A549 (cell line): ENCODE measurements at regions not wholly inside any gene's neighbourhood (a gene's known extent, or its start where the extent isn't known, plus 50 kb on each side); places are given as distances from the start of the nearest gene placed in this dataset.

Experiments
- ATAC-seq, 2 experiments: fragments of 200-7000 bp in 1 of 2; fragments of >200 bp in 1 of 2; cut with Nextera tagmentation in 1 of 2; cut with Tn5 transposase in 1 of 2; 3 replicates each; pipeline versions ENCODE4 v1.8.0 to v1.9.1; 2018 to 2020; ENCODE audit warnings: mild to moderate bottlenecking in 1 of 2, moderate library complexity in 1 of 2
- CTCF ChIA-PET: fragments of 300-600 bp; sonication (Branson Sonifier 250); formaldehyde crosslinking; extraction: SDS; loops from one replicate; lab custom pipeline; 2021; ENCODE audit warnings: antibody characterized with exemption, inconsistent platforms; lab: Yijun Ruan, JAX
- POLR2A ChIA-PET: fragments of 350-600 bp; formaldehyde crosslinking; extraction: SDS; loops from one replicate; lab custom pipeline; 2021; ENCODE audit warnings: antibody characterized with exemption, inconsistent platforms; lab: Yijun Ruan, JAX
- DNase-seq, 2 experiments: peaks; one replicate each; pipeline versions ENCODE4 v3.0.0 to v3.0.0-alpha.2; 2011 to 2016; ENCODE audit warnings: low read depth in 1 of 2, low spot score in 1 of 2
- FAIRE-seq: peaks from 2 replicates; lab custom pipeline; 2011; peaks lifted over from hg19 to GRCh38; lab: Jason Lieb, UNC
- H3K27ac ChIP-seq, 2 experiments: fragments of >200 bp; sonication (Bioruptor Twin); formaldehyde crosslinking; 3 replicates each; pipeline ENCODE4 v1.5.1; 2016 to 2017
- H3K4me1 ChIP-seq: fragments of >200 bp; sonication (Bioruptor Twin); formaldehyde crosslinking; 3 replicates; pipeline ENCODE4 v1.6.1; 2016
- H3K4me2 ChIP-seq: fragments of >200 bp; sonication (Bioruptor Twin); formaldehyde crosslinking; 3 replicates; pipeline ENCODE4 v1.6.1; 2016
- H3K4me3 ChIP-seq: fragments of >200 bp; sonication (Bioruptor Twin); formaldehyde crosslinking; 3 replicates; pipeline ENCODE4 v1.5.1; 2016
- H3K9me3 ChIP-seq: fragments of >200 bp; sonication (Bioruptor Twin); formaldehyde crosslinking; 3 replicates; pipeline ENCODE4 v1.6.1; 2016
- BCL3 ChIP-seq: fragments of >200 bp; sonication (Bioruptor Twin); formaldehyde crosslinking; IDR thresholded peaks from 3 replicates; pipeline ENCODE4 v1.6.1; 2016
- CBX8 ChIP-seq: fragments of 200-600 bp; sonication (generic); IDR thresholded peaks from 2 replicates; pipeline ENCODE4 v1.6.1; 2016
- CEBPB ChIP-seq, 2 experiments: fragments of >200 bp in 1 of 2; sonication (Bioruptor Twin) in 1 of 2; formaldehyde crosslinking in 1 of 2; IDR thresholded peaks; 2 replicates each; pipeline ENCODE4 v1.6.1; 2012 to 2016
- CHD4 ChIP-seq: fragments of 200-600 bp; sonication (generic); IDR thresholded peaks from 2 replicates; pipeline ENCODE4 v1.6.1; 2016; ENCODE audit warnings: antibody characterized with exemption, mild to moderate bottlenecking, borderline replicate concordance
- CTCF ChIP-seq: fragments of >200 bp; sonication (Bioruptor Twin); formaldehyde crosslinking; IDR thresholded peaks from 3 replicates; pipeline ENCODE4 v1.5.1; 2016
- EHMT2 ChIP-seq: fragments of 200-600 bp; sonication (generic); IDR thresholded peaks from 2 replicates; pipeline ENCODE4 v1.6.1; 2016; ENCODE audit warnings: antibody characterized with exemption, low read depth, mild to moderate bottlenecking, moderate library complexity
- EP300 ChIP-seq, 2 experiments: fragments of >200 bp; sonication (Bioruptor Twin); formaldehyde crosslinking; IDR thresholded peaks; 2 replicates in 1 of 2; 3 replicates in 1 of 2; pipeline ENCODE4 v1.6.1; 2016 to 2017
- FOSB ChIP-seq: fragments of 250-450 bp; sonication (Bioruptor Pico); IDR thresholded peaks from 2 replicates; pipeline ENCODE4 v1.5.0; 2020; ENCODE audit warnings: mild to moderate bottlenecking, moderate library complexity
- HES2 ChIP-seq: fragments of >200 bp; sonication (Bioruptor Twin); formaldehyde crosslinking; IDR thresholded peaks from 2 replicates; pipeline ENCODE4 v1.6.1; 2016
- HMGXB4 ChIP-seq: fragments of 250-450 bp; sonication (Bioruptor Pico); IDR thresholded peaks from 2 replicates; pipeline ENCODE4 v1.5.0; 2021; ENCODE audit warnings: mild to moderate bottlenecking, moderate library complexity, borderline replicate concordance
- HOXA7 ChIP-seq: fragments of 250-450 bp; sonication (Bioruptor Pico); IDR thresholded peaks from 2 replicates; pipeline ENCODE4 v1.5.0; 2020; ENCODE audit warnings: mild to moderate bottlenecking, moderate library complexity
- HOXB13 ChIP-seq: fragments of 250-450 bp; sonication (Bioruptor Pico); IDR thresholded peaks from 2 replicates; pipeline ENCODE4 v1.5.0; 2020; ENCODE audit warnings: low read depth, mild to moderate bottlenecking, moderate library complexity
- MAX ChIP-seq: IDR thresholded peaks from 2 replicates; pipeline ENCODE4 v1.6.1; 2012
- MAZ ChIP-seq: fragments of 150-350 bp; IDR thresholded peaks from 2 replicates; pipeline ENCODE4 v1.6.1; 2014; ENCODE audit warnings: antibody characterized with exemption, low read depth, low read length, borderline replicate concordance
- NR3C1 ChIP-seq: fragments of >200 bp; sonication (Bioruptor Twin); formaldehyde crosslinking; IDR thresholded peaks from 3 replicates; pipeline ENCODE4 v1.6.1; 2017
- POLR2AphosphoS2 ChIP-seq: conservative IDR thresholded peaks from 2 replicates; pipeline ENCODE4 v1.6.1; 2012; ENCODE audit warnings: low read length, improper control_type of control experiment, inconsistent platforms
- RAD21 ChIP-seq, 2 experiments: fragments of >200 bp in 1 of 2; sonication (Bioruptor Twin) in 1 of 2; formaldehyde crosslinking in 1 of 2; IDR thresholded peaks in 1 of 2; conservative IDR thresholded peaks in 1 of 2; 2 replicates in 1 of 2; 3 replicates in 1 of 2; pipeline ENCODE4 v1.6.1; 2012 to 2018; ENCODE audit warnings: inconsistent platforms in 1 of 2
- RARB ChIP-seq: fragments of 250-450 bp; sonication (Bioruptor Pico); IDR thresholded peaks from 2 replicates; pipeline ENCODE4 v1.8.0; 2021; ENCODE audit warnings: mild to moderate bottlenecking, moderate library complexity
- REST ChIP-seq: fragments of 200-600 bp; sonication (generic); IDR thresholded peaks from 2 replicates; pipeline ENCODE4 v1.6.1; 2016; ENCODE audit warnings: antibody characterized with exemption, mild to moderate bottlenecking, moderate library complexity
- RFX5 ChIP-seq: fragments of 450-650 bp; IDR thresholded peaks from 2 replicates; pipeline ENCODE4 v1.7.1; 2014; ENCODE audit warnings: antibody characterized with exemption, mild to moderate bottlenecking, moderate library complexity
- RNF2 ChIP-seq: fragments of 200-600 bp; sonication (generic); IDR thresholded peaks from 2 replicates; pipeline ENCODE4 v1.6.1; 2016; ENCODE audit warnings: low read depth, mild to moderate bottlenecking, antibody characterized with exemption, moderate library complexity, borderline replicate concordance
- SMC3 ChIP-seq: fragments of >200 bp; sonication (Bioruptor Twin); formaldehyde crosslinking; IDR thresholded peaks from 3 replicates; pipeline ENCODE4 v1.6.1; 2018; ENCODE audit warnings: inconsistent platforms
- SREBF2 ChIP-seq: fragments of 450-650 bp; IDR thresholded peaks from 2 replicates; pipeline ENCODE4 v1.6.1; 2014; ENCODE audit warnings: mild to moderate bottlenecking, moderate library complexity
- ZC3H11A ChIP-seq: fragments of 450-650 bp; IDR thresholded peaks from 2 replicates; pipeline ENCODE4 v1.6.1; 2014; ENCODE audit warnings: antibody characterized with exemption, mild to moderate bottlenecking
- ZFP36 ChIP-seq: fragments of 450-650 bp; IDR thresholded peaks from 2 replicates; pipeline ENCODE4 v1.6.1; 2014; ENCODE audit warnings: borderline replicate concordance; ENCODE audit not compliant: partially characterized antibody
- ZSCAN20 ChIP-seq: fragments of 250-450 bp; sonication (Bioruptor Pico); IDR thresholded peaks from 2 replicates; pipeline ENCODE4 v1.8.0; 2022; ENCODE audit warnings: mild to moderate bottlenecking, moderate library complexity
- WGBS: methylation state at CpG from one replicate; pipeline ENCODE4 v1.1.6; 2017; ENCODE audit errors: missing lambda C conversion rate; 5-methylcytosine and 5-hydroxymethylcytosine counted together

- CTCF ChIA-PET = interaction anchor here (0.7 to 5.1 kb wide), 17 partner anchors 9 to 633 kb away, joined by 3 to 43 read pairs (median 6); partner anchors contain the start of genes MON2 and PPM1H
- Histone ChIP-seq H3K9me3 (no peaks in the 10 kb centered on the region), H3K27ac (no peak overlapping the region), H3K4me1 (no peaks in the 10 kb centered on the region), H3K4me2 (no peak overlapping the region), H3K4me3 (no peak overlapping the region)
- TF ChIP-seq ZC3H11A (no peak), ZFP36 (no peak), HOXA7 (CRISPR knock-in tag) (no peak), HES2 (no peak), CEBPB (IDR thresholded peaks at IDR 0.05) (no peak), RARB (no peak), RAD21 (conservative IDR thresholded peaks at IDR 0.05 in 1 of 2, IDR thresholded peaks at IDR 0.05 in 1 of 2) (no peak), CBX8 (no peak), EHMT2 (no peak), MAZ (no peak), POLR2AphosphoS2 (no peak), CHD4 (no peak), RFX5 (no peak), EP300 (IDR thresholded peaks at IDR 0.05) (no peak), REST (no peak)
- POLR2A ChIA-PET = no interaction called here
- FAIRE-seq = no peak
- ATAC-seq = no peak
- no peak for DNase-seq
- 43% methylated on average over 3 of the region's 3 CpGs for WGBS
Measured at GRCh38 chr12:63069860-63070617, 81.0 kb downstream of the AVPR1A start.

- POLR2A ChIA-PET = interaction anchor here (0.6 to 1.4 kb wide), 5 partner anchors 134 to 634 kb away, joined by 3 to 6 read pairs (median 3); partner anchors contain the start of gene PPM1H
- FAIRE-seq (peak; percentile 86), DNase-seq (peak; percentile 14 to 71), ATAC-seq (peak; percentile 63 to 83; a peak in 3 of 6 replicates)
- Histone ChIP-seq H3K4me2 (no peak overlapping the region), H3K9me3 (no peaks in the 10 kb centered on the region), H3K4me1 (no peaks in the 10 kb centered on the region), H3K27ac (no peak overlapping the region), H3K4me3 (no peak overlapping the region)
- CTCF ChIA-PET = interaction anchor here (0.7 to 5.1 kb wide), 32 partner anchors 8 to 632 kb away, joined by 3 to 43 read pairs (median 4); partner anchors contain the start of genes MON2 and PPM1H
- 1% methylated on average over 2 of the region's 2 CpGs for WGBS
- no peak for TF ChIP-seq HMGXB4 (CRISPR knock-in tag)
- no peak for TF ChIP-seq MAX
- TF ChIP-seq FOSB = no peak
- TF ChIP-seq BCL3 = no peak
- peak; percentile 84 for TF ChIP-seq CTCF
- TF ChIP-seq SREBF2 = no peak
- peak; percentile 72 for TF ChIP-seq SMC3
- TF ChIP-seq RNF2 = no peak
- TF ChIP-seq ZSCAN20 (CRISPR knock-in tag) = no peak
- TF ChIP-seq HOXB13 (CRISPR knock-in tag) = no peak
- TF ChIP-seq NR3C1 = no peak
- TF ChIP-seq ZC3H11A = no peak
- peak; percentile 84 to 86 for TF ChIP-seq RAD21 (conservative IDR thresholded peaks at IDR 0.05 in 1 of 2, IDR thresholded peaks at IDR 0.05 in 1 of 2)
Measured at GRCh38 chr12:63068857-63069442, 82.1 kb downstream of the AVPR1A start.
